Activated CD4-positive, alpha-beta T cell treated with anti-CD3 and anti-CD28 coated beads for 36 hours (primary cell): ENCODE measurements at regions not wholly inside any gene's neighbourhood (a gene's known extent, or its start where the extent isn't known, plus 50 kb on each side); places are given as distances from the start of the nearest gene placed in this dataset.
A peak's percentile ranks its signal among the peaks of the same experiment; 100 is the strongest.

Source experiments
- ATAC-seq: fragments of 200-7000 bp; cut with Tn5 transposase; one replicate; pipeline ENCODE4 v1.10.0; 2021; ENCODE audit warnings: mild to moderate bottlenecking, moderate library complexity
- CTCF ChIA-PET: fragments of 350-600 bp; sonication (Branson Sonifier 250); formaldehyde crosslinking; loops from one replicate; lab custom pipeline; 2021; ENCODE audit warnings: antibody characterized with exemption; lab: Charles Lee
- POLR2A ChIA-PET: fragments of 350-600 bp; sonication (Branson Sonifier 250); formaldehyde crosslinking; loops from one replicate; lab custom pipeline; 2021; ENCODE audit warnings: antibody characterized with exemption, inconsistent platforms; lab: Charles Lee
- DNase-seq: peaks from one replicate; pipeline ENCODE4 v3.0.0-alpha.2; 2020
- H3K27ac Mint-ChIP-seq: one replicate; pipeline ENCODE4 v1.8.0; 2021; ENCODE audit warnings: mixed read lengths
- H3K27me3 Mint-ChIP-seq: one replicate; pipeline ENCODE4 v1.8.0; 2021; ENCODE audit warnings: mixed read lengths
- H3K36me3 Mint-ChIP-seq: one replicate; pipeline ENCODE4 v1.8.0; 2021; ENCODE audit warnings: low read depth, mixed read lengths
- H3K4me1 Mint-ChIP-seq: one replicate; pipeline ENCODE4 v1.8.0; 2021; ENCODE audit warnings: mixed read lengths
- H3K4me3 Mint-ChIP-seq: one replicate; pipeline ENCODE4 v1.8.0; 2021; ENCODE audit warnings: mild to moderate bottlenecking, moderate library complexity, mixed read lengths
- H3K9me3 Mint-ChIP-seq: one replicate; pipeline ENCODE4 v1.8.0; 2021; ENCODE audit warnings: low read depth, mixed read lengths
- intact Hi-C, 2 experiments: fragments of 100-400 bp; cut with DNase I in 1 of 2; cut with micrococcal nuclease in 1 of 2; formaldehyde crosslinking; loops; one replicate each; pipeline versions ENCODE4 v1.14.2 to v1.15.1; 2022 to 2024; cut with DNase I, micrococcal nuclease

GRCh38 chr7:106196460-106197021, 84.4 kb upstream of the SYPL1 start:
- no peaks in the 10 kb centered on the region for H3K4me1 Mint-ChIP-seq
- H3K27ac Mint-ChIP-seq, result no peak overlapping the region
- peaks cover 24% of the 10 kb centered on the region for H3K27me3 Mint-ChIP-seq
- ChIA-PET POLR2A (no interaction called here), CTCF (interaction anchor here (1.3 kb wide), 1 partner anchor 27 kb away, joined by 3 read pairs; no protein-coding TSS in a partner anchor)
- intact Hi-C loops, result no loop called here
- no peak overlapping the region for H3K4me3 Mint-ChIP-seq
- H3K36me3 Mint-ChIP-seq, result no peaks in the 10 kb centered on the region
- ATAC-seq (no peak), DNase-seq (no peak)
- H3K9me3 Mint-ChIP-seq, result no peaks in the 10 kb centered on the region

- ATAC-seq, result no peak
- H3K4me1 Mint-ChIP-seq, result no peaks in the 10 kb centered on the region
- no peak overlapping the region for H3K27ac Mint-ChIP-seq
- H3K4me3 Mint-ChIP-seq, result no peak overlapping the region
- POLR2A ChIA-PET, result no interaction called here
- CTCF ChIA-PET, result no interaction called here
- intact Hi-C loops, result no loop called here
- no peaks in the 10 kb centered on the region for H3K9me3 Mint-ChIP-seq
- peaks cover 29% of the 10 kb centered on the region for H3K27me3 Mint-ChIP-seq
- H3K36me3 Mint-ChIP-seq, result no peaks in the 10 kb centered on the region
- DNase-seq, result no peak
Observed at GRCh38 chr7:106193661-106194060, 81.5 kb upstream of the SYPL1 start.

- no peak for DNase-seq
- H3K27ac Mint-ChIP-seq, result no peak overlapping the region
Observed at GRCh38 chr7:106190589-106191330, 78.6 kb upstream of the SYPL1 start.

DNA sequence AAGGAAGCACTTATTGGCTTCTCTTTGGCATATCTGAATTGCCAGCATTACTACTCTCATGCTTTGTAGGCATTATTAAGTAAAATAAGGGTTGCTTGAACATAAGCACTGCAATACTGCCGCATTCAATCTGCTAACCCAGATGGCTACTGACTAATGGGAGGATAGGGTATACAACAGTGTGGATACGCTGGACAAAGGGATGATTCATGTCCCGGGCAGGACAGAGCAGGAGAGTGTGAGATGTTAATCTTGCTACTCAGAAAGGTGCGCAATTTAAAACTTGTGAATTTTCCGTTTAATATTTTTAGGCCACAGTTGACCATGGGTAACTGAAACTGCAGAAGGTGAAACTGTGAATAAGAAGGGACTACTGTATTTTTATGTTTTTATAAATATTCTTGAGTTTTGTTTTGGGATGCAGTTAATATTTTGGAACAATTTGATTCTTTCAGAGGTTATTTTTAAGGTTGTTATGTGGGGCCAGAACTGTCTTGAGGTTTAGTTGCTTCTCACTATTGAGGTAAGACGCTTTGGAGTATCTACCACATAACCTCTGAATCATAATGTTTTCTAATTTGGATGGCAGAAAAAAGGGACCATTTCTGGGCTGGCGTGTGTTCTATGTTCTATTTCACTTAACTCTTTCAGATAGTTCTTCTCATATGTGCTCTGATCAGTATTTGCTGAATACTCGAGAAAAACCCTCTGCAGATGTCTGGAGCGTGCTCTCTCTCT, 75.7 kb upstream of the SYPL1 start:
- H3K4me1 Mint-ChIP-seq, result peaks cover 9% of the 10 kb centered on the region
- H3K36me3 Mint-ChIP-seq, result no peaks in the 10 kb centered on the region
- ChIA-PET CTCF (interaction anchor here (1.1 to 1.2 kb wide), 2 partner anchors 16 to 36 kb away, joined by 3 read pairs; no protein-coding TSS in a partner anchor), POLR2A (no interaction called here)
- H3K9me3 Mint-ChIP-seq, result no peaks in the 10 kb centered on the region
- H3K4me3 Mint-ChIP-seq, result no peak overlapping the region
- H3K27ac Mint-ChIP-seq, result no peak overlapping the region
- intact Hi-C loops, result no loop called here
- DNase-seq, result no peak
- H3K27me3 Mint-ChIP-seq, result peaks cover 9% of the 10 kb centered on the region
- ATAC-seq, result no peak

More at GRCh38 chr7:106190589-106191330, 78.6 kb upstream of the SYPL1 start:
- Mint-ChIP-seq H3K4me1 (no peaks in the 10 kb centered on the region), H3K4me3 (no peak overlapping the region), H3K27me3 (peaks cover 24% of the 10 kb centered on the region), H3K9me3 (no peaks in the 10 kb centered on the region), H3K36me3 (no peaks in the 10 kb centered on the region)
- ChIA-PET CTCF (interaction anchor here (1.3 kb wide), 1 partner anchor 33 kb away, joined by 3 read pairs; no protein-coding TSS in a partner anchor), POLR2A (no interaction called here)
- intact Hi-C loops, result no loop called here
- ATAC-seq, result no peak

- ChIA-PET CTCF (interaction anchor here (2.1 kb wide), 1 partner anchor 9 kb away, joined by 6 read pairs; no protein-coding TSS in a partner anchor), POLR2A (no interaction called here)
- H3K27ac Mint-ChIP-seq, result no peak overlapping the region
- ATAC-seq, result no peak
- peaks cover 11% of the 10 kb centered on the region for H3K4me1 Mint-ChIP-seq
- no peak for DNase-seq
- no peak overlapping the region for H3K4me3 Mint-ChIP-seq
- H3K36me3 Mint-ChIP-seq, result no peaks in the 10 kb centered on the region
- H3K9me3 Mint-ChIP-seq, result no peaks in the 10 kb centered on the region
- peaks cover 2% of the 10 kb centered on the region for H3K27me3 Mint-ChIP-seq
- intact Hi-C loops, result no loop called here
Observed at GRCh38 chr7:106185719-106186118, 73.6 kb upstream of the SYPL1 start.

DNA sequence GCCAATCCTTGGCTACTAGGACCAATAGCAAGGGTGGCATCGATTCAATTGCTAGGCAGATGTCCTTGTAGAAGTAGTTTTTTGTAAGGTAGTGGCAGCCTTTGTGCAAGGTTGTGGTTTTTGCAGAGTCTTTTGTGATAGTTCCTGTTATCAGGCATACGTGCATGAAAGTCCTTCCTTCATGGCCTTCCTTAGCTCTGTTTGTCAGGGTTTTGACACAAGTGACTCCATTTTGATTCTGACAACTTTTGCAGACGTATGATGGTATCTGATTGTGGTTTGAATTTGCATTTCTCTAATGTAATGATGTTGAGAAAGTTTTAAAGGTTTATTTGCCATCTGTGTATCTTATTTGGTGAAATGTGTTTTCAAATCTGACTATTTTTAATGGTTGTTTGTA, 71.8 kb upstream of the SYPL1 start:
- Mint-ChIP-seq H3K4me3 (no peak overlapping the region), H3K27ac (no peak overlapping the region), H3K36me3 (no peaks in the 10 kb centered on the region), H3K9me3 (no peaks in the 10 kb centered on the region), H3K4me1 (peaks cover 11% of the 10 kb centered on the region), H3K27me3 (no peaks in the 10 kb centered on the region)
- DNase-seq (no peak), ATAC-seq (no peak)
- POLR2A ChIA-PET, result no interaction called here
- CTCF ChIA-PET, result no interaction called here
- intact Hi-C loops, result no loop called here

GRCh38 chr7:106182904-106183303, 70.8 kb upstream of the SYPL1 start:
- no peaks in the 10 kb centered on the region for H3K36me3 Mint-ChIP-seq
- H3K27ac Mint-ChIP-seq, result no peak overlapping the region
- DNase-seq (no peak), ATAC-seq (no peak)
- no peaks in the 10 kb centered on the region for H3K27me3 Mint-ChIP-seq
- ChIA-PET POLR2A (no interaction called here), CTCF (no interaction called here)
- H3K9me3 Mint-ChIP-seq, result no peaks in the 10 kb centered on the region
- peaks cover 11% of the 10 kb centered on the region for H3K4me1 Mint-ChIP-seq
- intact Hi-C loops, result no loop called here
- H3K4me3 Mint-ChIP-seq, result no peak overlapping the region

DNA sequence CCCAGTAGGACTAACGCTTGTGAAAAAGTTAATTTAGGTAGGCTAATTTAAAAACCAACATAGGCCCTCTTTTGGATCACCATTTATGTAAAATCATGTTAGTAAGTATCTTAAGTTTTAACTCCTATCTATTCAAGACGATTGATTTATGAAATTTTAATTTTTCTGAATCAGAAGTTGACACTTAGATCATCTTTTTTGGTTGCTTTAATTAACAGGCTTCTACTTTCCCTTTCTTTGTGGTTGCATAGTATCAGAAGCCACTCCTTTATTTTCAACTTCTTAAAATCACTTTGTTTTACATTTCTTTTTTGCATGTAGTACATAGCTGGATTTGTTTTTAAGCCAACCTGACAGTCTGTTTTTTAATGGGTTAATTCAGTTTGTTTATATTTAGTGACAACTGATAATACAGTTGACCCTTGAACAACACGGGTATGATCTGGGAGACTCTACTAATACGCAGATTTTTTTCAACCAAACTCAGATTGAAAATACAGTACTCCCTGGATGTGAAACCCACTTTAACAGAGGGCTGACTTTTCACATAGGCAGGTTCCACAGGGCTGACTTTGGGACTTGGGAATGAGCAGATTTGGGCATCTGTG, 69.7 kb upstream of the SYPL1 start:
- ATAC-seq (no peak), DNase-seq (no peak)
- H3K27ac Mint-ChIP-seq, result no peak overlapping the region
- no peaks in the 10 kb centered on the region for H3K36me3 Mint-ChIP-seq
- no peak overlapping the region for H3K4me3 Mint-ChIP-seq
- ChIA-PET POLR2A (no interaction called here), CTCF (no interaction called here)
- intact Hi-C loops, result no loop called here
- H3K27me3 Mint-ChIP-seq, result no peaks in the 10 kb centered on the region
- peaks cover 13% of the 10 kb centered on the region for H3K4me1 Mint-ChIP-seq
- no peaks in the 10 kb centered on the region for H3K9me3 Mint-ChIP-seq

DNA sequence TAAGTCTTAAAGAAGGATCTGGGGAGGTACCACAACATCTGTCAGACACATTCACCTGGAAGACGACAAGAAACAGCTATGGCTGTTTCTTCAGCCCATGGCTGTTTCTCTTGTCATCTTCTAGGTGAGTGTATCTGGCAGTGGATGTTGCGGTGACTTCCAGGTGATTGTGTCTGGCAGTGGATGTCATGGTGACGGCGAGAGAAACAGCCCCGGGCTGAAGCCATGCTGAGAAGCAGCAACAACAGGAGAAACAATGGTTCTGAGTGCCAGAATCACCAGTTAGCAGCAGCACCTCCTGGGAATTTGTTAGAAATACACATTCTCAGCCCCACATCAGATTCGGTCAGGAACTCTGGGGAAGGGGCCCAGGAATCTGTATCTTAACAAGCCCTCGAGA, 68.6 kb upstream of the SYPL1 start:
- Mint-ChIP-seq H3K4me3 (no peak overlapping the region), H3K9me3 (no peaks in the 10 kb centered on the region), H3K27ac (no peak overlapping the region), H3K4me1 (peaks cover 13% of the 10 kb centered on the region), H3K27me3 (peaks cover 7% of the 10 kb centered on the region), H3K36me3 (no peaks in the 10 kb centered on the region)
- ATAC-seq, result no peak
- ChIA-PET CTCF (interaction anchor here (0.6 kb wide), 1 partner anchor 598 kb away, joined by 3 read pairs; no protein-coding TSS in a partner anchor), POLR2A (no interaction called here)
- no peak for DNase-seq
- intact Hi-C loops, result no loop called here

DNA sequence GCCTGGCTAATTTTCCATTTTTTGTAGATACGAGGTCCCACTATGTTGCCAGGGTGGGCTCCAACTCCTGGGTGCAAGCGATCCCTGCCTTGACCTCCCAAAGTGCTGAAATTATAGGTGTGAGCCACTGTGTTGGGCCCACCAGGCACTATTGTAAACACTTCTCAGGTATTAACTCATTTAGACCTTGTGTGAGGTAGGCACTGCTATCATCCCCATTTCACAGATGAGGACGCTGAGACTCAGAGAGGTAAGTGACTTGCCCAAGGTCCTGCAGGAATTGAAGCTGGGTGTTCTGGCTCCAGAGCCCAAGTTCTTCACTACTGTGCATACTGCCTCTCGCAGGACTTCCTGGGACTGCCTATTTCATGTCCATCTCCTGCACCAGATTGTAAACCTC, 67.1 kb upstream of the SYPL1 start:
- no peaks in the 10 kb centered on the region for H3K36me3 Mint-ChIP-seq
- no peak overlapping the region for H3K4me3 Mint-ChIP-seq
- no peak overlapping the region for H3K27ac Mint-ChIP-seq
- ChIA-PET POLR2A (no interaction called here), CTCF (interaction anchor here (0.7 to 4.2 kb wide), 3 partner anchors 284 to 557 kb away, joined by 3 to 34 read pairs (median 3); no protein-coding TSS in a partner anchor)
- H3K9me3 Mint-ChIP-seq, result no peaks in the 10 kb centered on the region
- intact Hi-C loops, result loop anchor here (5.0 to 10.0 kb wide), 4 partner anchors 188 to 976 kb away; no protein-coding TSS in a partner anchor
- no peak for ATAC-seq
- DNase-seq, result no peak
- H3K4me1 Mint-ChIP-seq, result peaks cover 12% of the 10 kb centered on the region
- H3K27me3 Mint-ChIP-seq, result peaks cover 10% of the 10 kb centered on the region

- intact Hi-C loops, result loop anchor here (5.0 to 10.0 kb wide), 4 partner anchors 189 to 976 kb away; no protein-coding TSS in a partner anchor
- Mint-ChIP-seq H3K27me3 (peaks cover 10% of the 10 kb centered on the region), H3K27ac (no peak overlapping the region)
Observed at GRCh38 chr7:106178593-106179134, 66.6 kb upstream of the SYPL1 start.

More at GRCh38 chr7:106178593-106179134, 66.6 kb upstream of the SYPL1 start:
- peak; percentile 30 for DNase-seq
- ChIA-PET CTCF (interaction anchor here (0.9 to 6.5 kb wide), 5 partner anchors 14 to 558 kb away, joined by 3 to 72 read pairs (median 34); no protein-coding TSS in a partner anchor), POLR2A (no interaction called here)
- no peaks in the 10 kb centered on the region for H3K9me3 Mint-ChIP-seq
- H3K36me3 Mint-ChIP-seq, result no peaks in the 10 kb centered on the region
- peak; percentile 48 for ATAC-seq
- no peak overlapping the region for H3K4me3 Mint-ChIP-seq
- H3K4me1 Mint-ChIP-seq, result peaks cover 6% of the 10 kb centered on the region
